ENCODE measurements at regions not wholly inside any gene's neighbourhood (a gene's known extent, or its start where the extent isn't known, plus 50 kb on each side); places are given as distances from the start of the nearest gene placed in this dataset.
"Not testable (repeated sequence)": the region's sequence is repeated elsewhere in the genome, so short reads cannot be mapped to it uniquely, and the experiment has no call there.

DNA sequence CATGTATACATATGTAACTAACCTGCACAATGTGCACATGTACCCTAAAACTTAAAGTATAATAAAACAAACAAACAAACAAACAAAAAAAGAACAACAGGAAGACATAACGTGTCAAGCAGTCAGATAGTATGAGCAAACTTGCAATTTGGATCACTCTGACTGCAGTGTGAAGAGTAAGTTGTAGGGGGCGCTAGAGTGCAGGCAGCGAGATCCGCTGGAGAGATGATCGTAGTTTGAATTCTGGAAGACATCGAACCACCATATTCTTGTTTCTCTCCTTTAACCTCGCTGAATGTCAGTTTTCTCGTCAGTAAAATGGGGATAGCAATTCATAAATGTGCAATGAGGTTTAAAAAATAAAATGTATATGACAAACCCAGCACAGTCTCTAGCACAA lies 165.2 kb upstream of the LMCD1 start:
- no peak for DNase-seq
- H3K27ac Mint-ChIP-seq: no peak overlapping the region

DNA sequence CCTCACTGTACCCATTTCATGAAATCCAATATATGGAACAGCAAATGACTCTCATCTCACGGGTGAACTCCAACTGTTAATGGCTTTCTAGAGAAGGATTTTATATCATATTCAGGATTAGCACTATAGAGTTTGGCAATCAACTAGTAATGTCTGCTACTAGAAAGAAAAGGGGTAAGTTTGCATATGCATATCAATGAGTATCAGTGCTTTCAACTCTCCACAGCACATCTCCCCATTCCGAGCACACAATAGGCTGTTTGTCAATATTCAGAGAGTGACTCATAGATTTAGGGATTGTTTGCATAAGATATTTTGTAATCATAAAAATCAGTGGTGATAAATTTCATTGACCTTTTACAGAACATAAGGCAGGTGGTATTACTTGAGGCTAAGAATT lies 163.2 kb upstream of the LMCD1 start:
- Mint-ChIP-seq H3K27ac (no peak overlapping the region), H3K4me3 (no peak overlapping the region), H3K9me3 (no peaks in the 10 kb centered on the region), H3K4me1 (ENCODE audit: low read depth) (no peaks in the 10 kb centered on the region), H3K36me3 (ENCODE audit: low read depth) (no peaks in the 10 kb centered on the region), H3K27me3 (no peaks in the 10 kb centered on the region)
- DNase-seq: no peak

More for the DNA sequence above, 165.2 kb upstream of the LMCD1 start:
- Mint-ChIP-seq H3K4me3 (no peak overlapping the region), H3K27me3 (no peaks in the 10 kb centered on the region), H3K4me1 (ENCODE audit: low read depth) (no peaks in the 10 kb centered on the region), H3K9me3 (no peaks in the 10 kb centered on the region), H3K36me3 (ENCODE audit: low read depth) (no peaks in the 10 kb centered on the region)

DNA sequence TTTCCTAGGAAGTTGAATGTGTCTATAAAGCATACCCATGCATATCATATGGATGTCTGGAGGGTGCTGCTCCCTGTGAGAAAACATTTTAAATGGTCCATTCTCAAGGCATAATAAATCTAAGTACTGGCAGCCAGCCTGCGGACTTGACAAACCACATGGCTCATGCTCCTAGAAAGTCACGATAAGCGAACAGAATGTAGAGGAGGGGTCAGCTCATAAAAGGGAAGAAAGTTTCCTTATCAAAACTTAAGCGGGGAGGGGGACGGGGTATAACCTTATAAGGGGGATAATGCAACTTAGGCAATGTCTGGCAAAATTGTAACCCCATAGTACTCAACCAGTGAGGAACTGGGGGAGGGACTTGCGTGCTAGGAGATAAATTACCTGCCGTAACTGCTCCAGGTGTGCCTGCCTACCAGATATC lies 159.8 kb upstream of the LMCD1 start:
- H3K27ac Mint-ChIP-seq: no peak overlapping the region
- no peaks in the 10 kb centered on the region for H3K4me1 Mint-ChIP-seq (ENCODE audit: low read depth)
- H3K4me3 Mint-ChIP-seq: no peak overlapping the region
- DNase-seq: no peak
- H3K9me3 Mint-ChIP-seq: peaks cover 20% of the 10 kb centered on the region
- no peaks in the 10 kb centered on the region for H3K27me3 Mint-ChIP-seq
- H3K36me3 Mint-ChIP-seq (ENCODE audit: low read depth): peaks cover 4% of the 10 kb centered on the region

DNA sequence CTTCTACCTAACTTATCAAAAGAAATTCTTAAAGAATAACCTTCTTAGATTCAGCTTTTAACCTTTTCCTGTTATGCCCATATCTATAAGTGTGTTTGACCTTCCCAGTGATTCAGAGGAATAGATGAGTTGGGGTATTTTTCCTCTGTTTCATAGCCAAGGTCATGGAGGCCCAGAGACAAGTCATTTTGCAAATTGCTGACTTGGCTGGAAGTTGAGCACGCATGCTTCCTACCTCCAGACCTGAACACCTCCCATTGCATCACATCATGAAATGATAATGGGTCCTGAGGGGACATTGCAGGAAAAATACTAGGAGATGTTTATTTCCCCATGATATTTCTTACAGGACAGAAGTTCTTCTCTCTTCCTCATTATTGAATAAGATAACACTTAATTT lies 158.6 kb upstream of the LMCD1 start:
- H3K9me3 Mint-ChIP-seq: peaks cover 20% of the 10 kb centered on the region
- H3K27ac Mint-ChIP-seq: no peak overlapping the region

DNA sequence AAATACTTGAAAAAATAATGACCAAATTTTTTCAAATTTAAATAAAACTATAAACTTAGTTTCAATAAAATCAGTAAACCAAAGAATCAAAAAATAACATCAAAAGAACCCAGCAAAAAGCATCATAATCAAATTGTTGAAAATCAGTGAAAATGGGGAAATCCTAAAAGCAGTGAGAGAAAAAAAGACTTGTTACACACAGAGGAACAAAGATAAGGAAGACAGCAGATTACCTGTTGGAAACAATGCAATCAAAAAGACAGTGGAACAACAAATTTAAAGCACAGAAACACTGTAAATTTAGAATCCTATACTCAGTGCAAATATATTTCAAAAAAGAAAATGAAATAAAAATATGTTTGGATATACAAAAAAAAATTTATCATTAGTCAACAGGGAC lies 156.2 kb upstream of the LMCD1 start:
- Mint-ChIP-seq H3K27ac (no peak overlapping the region), H3K9me3 (peaks cover 28% of the 10 kb centered on the region)
- DNase-seq: no peak

More for the DNA sequence above, 158.6 kb upstream of the LMCD1 start:
- H3K36me3 Mint-ChIP-seq (ENCODE audit: low read depth): peaks cover 4% of the 10 kb centered on the region
- H3K27me3 Mint-ChIP-seq: no peaks in the 10 kb centered on the region
- no peaks in the 10 kb centered on the region for H3K4me1 Mint-ChIP-seq (ENCODE audit: low read depth)
- no peak overlapping the region for H3K4me3 Mint-ChIP-seq
- no peak for DNase-seq

DNA sequence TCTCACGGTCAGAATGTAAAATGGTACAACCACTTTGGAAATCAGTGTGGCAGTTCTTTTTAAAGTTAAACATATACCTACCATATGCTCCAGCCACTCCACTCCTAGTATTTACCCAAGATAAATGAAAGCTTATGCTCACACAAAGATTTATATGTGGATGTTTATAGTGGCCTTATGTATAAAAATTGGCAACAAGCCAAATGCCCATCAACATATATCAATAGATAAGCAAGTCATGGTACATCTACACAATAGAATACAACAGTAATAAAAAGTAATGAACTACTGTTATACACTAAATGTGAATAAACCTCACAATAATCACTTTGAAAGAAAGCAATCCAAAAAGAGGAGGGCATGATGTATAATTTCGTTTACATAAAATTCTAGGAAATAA lies 153.5 kb upstream of the LMCD1 start:
- peaks cover 4% of the 10 kb centered on the region for H3K36me3 Mint-ChIP-seq (ENCODE audit: low read depth)
- H3K27ac Mint-ChIP-seq: no peak overlapping the region
- DNase-seq: no peak
- H3K4me3 Mint-ChIP-seq: no peak overlapping the region
- H3K9me3 Mint-ChIP-seq: peaks cover 33% of the 10 kb centered on the region
- peaks cover 8% of the 10 kb centered on the region for H3K4me1 Mint-ChIP-seq (ENCODE audit: low read depth)
- H3K27me3 Mint-ChIP-seq: no peaks in the 10 kb centered on the region

More for the DNA sequence above, 156.2 kb upstream of the LMCD1 start:
- H3K4me3 Mint-ChIP-seq: no peak overlapping the region
- H3K36me3 Mint-ChIP-seq (ENCODE audit: low read depth): peaks cover 4% of the 10 kb centered on the region
- H3K4me1 Mint-ChIP-seq (ENCODE audit: low read depth): no peaks in the 10 kb centered on the region
- H3K27me3 Mint-ChIP-seq: no peaks in the 10 kb centered on the region

DNA sequence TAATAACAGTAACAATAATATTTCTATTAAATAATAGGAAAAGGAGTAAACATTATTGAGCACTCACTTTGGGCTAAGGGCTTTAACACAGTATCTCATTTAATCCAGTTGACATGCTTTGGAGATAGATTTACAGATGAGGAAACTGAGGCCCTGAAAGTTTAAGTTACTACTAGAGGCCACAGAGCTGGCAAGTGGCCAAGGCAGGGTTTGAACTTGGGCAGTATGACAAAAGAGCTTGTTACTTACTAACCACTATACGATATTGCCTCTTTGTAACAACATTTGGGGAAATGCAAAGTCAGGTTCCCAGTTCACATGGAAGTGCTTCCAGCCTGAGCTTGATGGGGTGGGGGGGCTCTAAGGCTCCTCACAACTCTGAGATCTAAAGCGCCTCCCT lies 149.1 kb upstream of the LMCD1 start:
- no peaks in the 10 kb centered on the region for H3K27me3 Mint-ChIP-seq
- no peaks in the 10 kb centered on the region for H3K36me3 Mint-ChIP-seq (ENCODE audit: low read depth)
- peaks cover 32% of the 10 kb centered on the region for H3K4me1 Mint-ChIP-seq (ENCODE audit: low read depth)
- no peak overlapping the region for H3K4me3 Mint-ChIP-seq
- H3K9me3 Mint-ChIP-seq: peaks cover 14% of the 10 kb centered on the region
- no peak for DNase-seq
- no peak overlapping the region for H3K27ac Mint-ChIP-seq

DNA sequence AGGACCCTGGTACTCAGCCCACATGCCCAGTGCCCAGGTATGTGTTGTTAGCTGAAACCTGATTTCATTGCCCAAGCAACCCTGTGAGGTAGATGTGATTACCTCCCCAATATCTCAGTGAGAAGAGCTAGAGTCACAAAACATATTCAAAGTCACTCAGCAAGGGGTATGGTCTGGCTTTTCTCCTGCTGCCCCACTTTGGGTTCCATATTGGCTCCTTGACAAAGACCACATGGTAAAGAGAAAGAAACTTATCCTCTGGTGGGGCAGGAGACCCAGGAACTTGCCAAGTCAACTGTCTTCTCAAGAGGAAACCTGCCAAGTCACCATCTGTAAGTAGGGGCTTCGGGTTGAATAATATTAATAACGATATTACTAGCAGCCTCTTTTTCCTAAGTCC lies 148.3 kb upstream of the LMCD1 start:
- Mint-ChIP-seq H3K27ac (no peak overlapping the region), H3K36me3 (ENCODE audit: low read depth) (peaks cover 9% of the 10 kb centered on the region), H3K9me3 (peaks cover 19% of the 10 kb centered on the region), H3K27me3 (no peaks in the 10 kb centered on the region), H3K4me1 (ENCODE audit: low read depth) (peaks cover 41% of the 10 kb centered on the region), H3K4me3 (no peak overlapping the region)
- no peak for DNase-seq

DNA sequence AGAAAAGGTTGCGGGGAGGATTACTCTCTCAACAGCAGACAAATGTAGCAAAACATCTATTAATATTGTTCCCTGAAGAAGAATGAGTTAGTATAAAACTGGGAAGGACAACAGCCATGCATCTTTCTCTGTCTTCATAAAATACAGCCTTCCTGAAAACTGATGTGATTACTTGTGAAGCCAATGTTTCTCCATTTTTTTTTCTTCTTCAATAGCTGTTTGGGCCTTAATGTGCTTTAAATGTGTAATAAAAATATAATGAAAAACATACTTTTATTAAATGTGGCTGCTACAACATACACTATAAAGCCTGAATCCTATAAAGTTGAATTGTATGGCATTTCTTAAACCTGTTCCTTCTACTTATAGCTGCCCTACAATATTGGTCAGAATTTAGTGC lies 146.3 kb upstream of the LMCD1 start:
- H3K4me1 Mint-ChIP-seq (ENCODE audit: low read depth): peaks cover 50% of the 10 kb centered on the region

DNA sequence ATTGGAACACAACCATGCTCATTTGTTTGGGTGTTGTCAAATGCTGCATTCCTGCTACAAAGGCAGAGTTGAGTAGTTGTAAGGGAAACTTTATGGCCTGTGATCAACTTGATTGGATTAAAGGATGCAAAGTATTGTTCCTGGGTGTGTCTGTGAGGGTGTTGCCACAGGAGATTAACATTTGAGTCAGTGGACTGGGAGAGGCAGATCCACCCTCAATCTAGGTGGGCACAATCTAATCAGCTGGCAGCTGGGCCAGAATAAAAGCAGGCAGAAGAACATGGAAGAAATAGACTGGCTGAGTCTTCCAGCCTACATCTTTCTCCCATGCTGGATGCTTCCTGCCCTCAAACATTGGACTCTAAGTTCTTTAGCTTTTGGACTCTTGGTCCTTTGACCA lies 145.6 kb upstream of the LMCD1 start:
- not testable (repeated sequence) for H3K4me3 Mint-ChIP-seq, H3K27me3 Mint-ChIP-seq, DNase-seq
- Mint-ChIP-seq H3K27ac (peak overlapping the region; percentile 89), H3K4me1 (ENCODE audit: low read depth) (peaks cover 50% of the 10 kb centered on the region), H3K36me3 (ENCODE audit: low read depth) (peaks cover 12% of the 10 kb centered on the region), H3K9me3 (peaks cover 22% of the 10 kb centered on the region)

More for the DNA sequence above, 146.3 kb upstream of the LMCD1 start:
- Mint-ChIP-seq H3K9me3 (peaks cover 22% of the 10 kb centered on the region), H3K27me3 (no peaks in the 10 kb centered on the region), H3K36me3 (ENCODE audit: low read depth) (peaks cover 12% of the 10 kb centered on the region), H3K4me3 (no peak overlapping the region), H3K27ac (no peak overlapping the region)
- DNase-seq: no peak

DNA sequence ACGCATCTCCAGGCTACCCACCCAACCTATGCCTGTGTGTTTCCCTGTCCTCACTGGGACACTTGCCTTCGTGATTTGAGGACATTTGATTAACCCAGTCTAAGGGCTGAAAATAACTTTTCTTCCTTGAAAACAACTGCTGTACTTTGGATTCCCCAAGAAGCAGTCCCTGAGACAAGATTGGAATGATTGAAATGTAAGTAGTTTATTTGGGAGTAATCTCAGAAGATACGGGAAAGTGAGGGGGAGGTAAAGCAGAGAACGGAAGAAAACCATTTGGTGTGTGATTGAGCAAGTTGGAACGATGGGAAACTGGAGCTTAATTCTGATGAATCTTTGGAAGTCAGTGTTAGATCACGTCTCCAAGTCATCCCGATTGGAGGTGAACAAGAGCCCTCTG lies 143.8 kb upstream of the LMCD1 start:
- H3K27ac Mint-ChIP-seq: peak overlapping the region; percentile 89

DNA sequence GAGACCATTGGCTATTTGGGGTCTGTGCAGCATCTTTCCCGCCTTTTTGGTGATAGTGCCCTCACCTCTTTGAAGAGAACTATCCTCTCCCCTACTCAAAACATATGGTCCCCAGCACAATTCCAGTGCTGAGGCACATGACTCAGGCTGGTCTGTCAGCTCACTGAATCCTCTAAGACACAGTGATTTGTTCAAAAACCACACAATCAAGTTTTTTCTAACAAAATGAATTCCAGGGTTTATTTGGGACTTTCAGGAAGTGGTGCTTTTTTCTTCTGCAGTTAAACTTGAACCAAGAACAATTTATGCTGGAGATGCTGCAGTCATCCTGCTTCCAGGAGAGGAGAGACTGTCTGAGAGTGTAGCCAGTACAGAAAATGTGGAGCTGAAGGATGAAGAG lies 142.5 kb upstream of the LMCD1 start:
- H3K36me3 Mint-ChIP-seq (ENCODE audit: low read depth): peaks cover 16% of the 10 kb centered on the region
- no peak overlapping the region for H3K4me3 Mint-ChIP-seq
- H3K9me3 Mint-ChIP-seq: peaks cover 27% of the 10 kb centered on the region
- H3K4me1 Mint-ChIP-seq (ENCODE audit: low read depth): peaks cover 48% of the 10 kb centered on the region
- H3K27ac Mint-ChIP-seq: no peak overlapping the region
- no peak for DNase-seq
- H3K27me3 Mint-ChIP-seq: no peaks in the 10 kb centered on the region

More for the DNA sequence above, 143.8 kb upstream of the LMCD1 start:
- peaks cover 51% of the 10 kb centered on the region for H3K4me1 Mint-ChIP-seq (ENCODE audit: low read depth)
- H3K36me3 Mint-ChIP-seq (ENCODE audit: low read depth): peaks cover 16% of the 10 kb centered on the region
- no peak for DNase-seq
- no peaks in the 10 kb centered on the region for H3K27me3 Mint-ChIP-seq
- H3K9me3 Mint-ChIP-seq: peaks cover 27% of the 10 kb centered on the region
- no peak overlapping the region for H3K4me3 Mint-ChIP-seq

DNA sequence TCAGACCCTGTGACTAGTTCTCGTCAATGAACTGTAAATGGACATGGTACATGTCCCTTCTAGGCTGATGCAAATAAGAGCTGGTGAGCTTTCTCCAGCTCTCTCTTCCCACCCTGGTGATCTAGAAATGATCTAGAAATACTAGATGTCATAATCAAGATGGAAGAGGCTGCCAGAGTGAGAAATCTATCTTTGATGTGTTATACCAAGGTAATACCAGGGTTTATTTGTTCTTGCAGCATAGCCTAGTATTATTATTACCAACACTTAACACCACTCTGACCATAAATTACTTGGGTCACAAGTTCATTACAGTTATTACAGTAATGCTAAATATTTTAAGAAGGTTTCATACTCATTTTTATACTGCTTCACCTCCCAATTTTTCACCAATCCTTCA lies 138.4 kb upstream of the LMCD1 start:
- H3K4me3 Mint-ChIP-seq: no peak overlapping the region
- no peak overlapping the region for H3K27ac Mint-ChIP-seq
- H3K9me3 Mint-ChIP-seq: peaks cover 20% of the 10 kb centered on the region
- peaks cover 17% of the 10 kb centered on the region for H3K4me1 Mint-ChIP-seq (ENCODE audit: low read depth)
- no peak for DNase-seq
- no peaks in the 10 kb centered on the region for H3K27me3 Mint-ChIP-seq
- peaks cover 9% of the 10 kb centered on the region for H3K36me3 Mint-ChIP-seq (ENCODE audit: low read depth)

DNA sequence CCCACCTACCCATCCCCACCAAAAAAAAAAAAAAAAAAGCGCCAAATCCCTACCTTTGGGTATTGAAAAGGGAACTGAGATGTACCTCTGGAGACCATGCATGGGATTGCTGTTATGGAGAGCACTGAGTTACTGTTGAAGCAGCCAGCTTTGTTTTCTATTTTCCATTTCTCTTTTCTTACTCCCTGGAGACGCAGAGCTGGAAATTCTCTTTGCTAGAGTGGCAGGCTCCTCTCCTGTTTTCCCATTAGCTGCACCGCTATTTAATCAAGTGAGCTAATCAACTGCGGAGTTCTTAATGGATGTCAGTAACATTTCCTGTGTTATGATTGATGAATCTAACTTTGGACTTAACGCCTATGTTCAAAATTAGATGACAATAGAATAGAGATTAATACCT lies 136.1 kb upstream of the LMCD1 start:
- Mint-ChIP-seq H3K4me3 (no peak overlapping the region), H3K9me3 (peaks cover 10% of the 10 kb centered on the region), H3K27ac (no peak overlapping the region)

DNA sequence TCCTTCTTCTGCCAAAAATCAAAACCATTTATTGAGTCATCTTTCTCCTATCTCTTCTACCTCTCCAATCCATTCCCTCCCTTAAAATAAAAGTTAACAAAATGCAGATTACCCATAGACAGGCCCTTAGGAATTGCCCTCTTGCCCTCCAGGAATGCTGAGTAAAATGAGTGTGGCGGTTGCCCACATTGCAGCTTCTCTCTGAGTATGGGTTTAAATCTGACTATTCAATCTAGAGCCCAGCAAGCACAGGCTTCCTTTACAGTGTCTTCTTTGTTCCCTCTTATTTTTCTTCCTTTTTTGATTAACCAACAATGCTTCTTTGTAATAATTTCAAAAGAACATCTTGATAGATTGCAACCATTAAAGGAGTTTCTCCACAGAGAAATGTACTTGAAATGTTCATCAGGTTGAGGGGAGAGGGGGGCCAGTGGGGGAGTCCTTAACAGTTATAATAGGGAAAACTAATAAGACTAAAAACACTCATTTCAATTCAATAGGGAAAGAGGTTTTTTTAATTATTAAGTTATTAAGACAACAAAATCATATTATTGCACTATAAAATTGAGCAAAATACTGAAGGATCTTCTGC lies 135.3 kb upstream of the LMCD1 start:
- H3K4me1 Mint-ChIP-seq (ENCODE audit: low read depth): peaks cover 7% of the 10 kb centered on the region
- H3K4me3 Mint-ChIP-seq: no peak overlapping the region
- H3K27me3 Mint-ChIP-seq: no peaks in the 10 kb centered on the region
- H3K9me3 Mint-ChIP-seq: peaks cover 5% of the 10 kb centered on the region
- no peak for DNase-seq
- H3K36me3 Mint-ChIP-seq (ENCODE audit: low read depth): peaks cover 4% of the 10 kb centered on the region
- no peak overlapping the region for H3K27ac Mint-ChIP-seq

More for the DNA sequence above, 136.1 kb upstream of the LMCD1 start:
- no peak for DNase-seq
- Mint-ChIP-seq H3K4me1 (ENCODE audit: low read depth) (peaks cover 8% of the 10 kb centered on the region), H3K27me3 (no peaks in the 10 kb centered on the region), H3K36me3 (ENCODE audit: low read depth) (peaks cover 5% of the 10 kb centered on the region)

DNA sequence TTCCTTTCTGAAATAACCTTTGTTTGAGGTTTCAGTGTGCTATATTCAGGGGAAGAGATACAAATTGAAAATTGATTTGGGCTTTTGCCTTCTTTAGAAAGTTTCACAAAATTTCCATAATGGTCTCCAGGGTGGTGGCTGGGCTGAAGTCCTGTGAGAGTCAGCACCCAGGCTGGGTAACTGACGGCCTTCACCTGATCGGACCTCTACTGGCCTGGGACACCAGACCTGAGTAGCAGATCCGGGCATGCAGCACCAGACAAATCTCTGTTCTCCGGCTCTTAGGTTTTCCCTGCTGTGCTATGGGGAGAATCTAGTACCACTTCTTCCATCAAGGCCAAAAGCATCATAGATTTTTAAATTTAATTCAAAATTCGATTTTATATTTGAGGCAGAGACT lies 133.0 kb upstream of the LMCD1 start:
- H3K27me3 Mint-ChIP-seq: no peaks in the 10 kb centered on the region
- peaks cover 3% of the 10 kb centered on the region for H3K9me3 Mint-ChIP-seq
- DNase-seq: no peak
- no peak overlapping the region for H3K27ac Mint-ChIP-seq
- no peak overlapping the region for H3K4me3 Mint-ChIP-seq
- H3K4me1 Mint-ChIP-seq (ENCODE audit: low read depth): peaks cover 3% of the 10 kb centered on the region
- no peaks in the 10 kb centered on the region for H3K36me3 Mint-ChIP-seq (ENCODE audit: low read depth)
